Fibroblast of skin of back (primary cell): ENCODE measurements at regions not wholly inside any gene's neighbourhood (a gene's known extent, or its start where the extent isn't known, plus 50 kb on each side); places are given as distances from the start of the nearest gene placed in this dataset.
A peak's percentile ranks its signal among the peaks of the same experiment; 100 is the strongest.

Source experiments
- DNase-seq: peaks from one replicate; pipeline ENCODE4 v3.0.0-alpha.2; 2013

- peak; percentile 96 for DNase-seq
Measured at GRCh38 chrX:39755143-39756032, 342.4 kb downstream of the BCOR start.

- no peak for DNase-seq
Measured at GRCh38 chrX:39756086-39756883, 341.5 kb downstream of the BCOR start.

GRCh38 chrX:39757971-39758370, 339.8 kb downstream of the BCOR start:
- peak; percentile 87 for DNase-seq

GRCh38 chrX:39758791-39759525, 338.8 kb downstream of the BCOR start:
- no peak for DNase-seq

- peak; percentile 84 for DNase-seq
Measured at GRCh38 chrX:39759526-39760224, 338.1 kb downstream of the BCOR start.

- no peak for DNase-seq
Measured at GRCh38 chrX:39760930-39761329, 336.8 kb downstream of the BCOR start.

- peak; percentile 72 for DNase-seq
Measured at GRCh38 chrX:39762266-39762841, 335.4 kb downstream of the BCOR start.

- peak; percentile 42 for DNase-seq
Measured at GRCh38 chrX:39764441-39764914, 333.3 kb downstream of the BCOR start.

GRCh38 chrX:39765327-39765726, 332.4 kb downstream of the BCOR start:
- DNase-seq: no peak

GRCh38 chrX:39766085-39766726, 331.6 kb downstream of the BCOR start:
- DNase-seq: no peak

- DNase-seq: no peak
Measured at GRCh38 chrX:39766855-39767254, 330.9 kb downstream of the BCOR start.

GRCh38 chrX:39767446-39767845, 330.3 kb downstream of the BCOR start:
- no peak for DNase-seq

GRCh38 chrX:39769748-39770147, 328.0 kb downstream of the BCOR start:
- no peak for DNase-seq

GRCh38 chrX:39771089-39771488, 326.7 kb downstream of the BCOR start:
- no peak for DNase-seq

GRCh38 chrX:39772057-39772832, 325.5 kb downstream of the BCOR start:
- peak; percentile 21 for DNase-seq

GRCh38 chrX:39773150-39773549, 324.6 kb downstream of the BCOR start:
- no peak for DNase-seq

- DNase-seq: peak; percentile 17
Measured at GRCh38 chrX:39773923-39774773, 323.6 kb downstream of the BCOR start.

- no peak for DNase-seq
Measured at GRCh38 chrX:39774774-39775328, 322.9 kb downstream of the BCOR start.

GRCh38 chrX:39777623-39778025, 320.1 kb downstream of the BCOR start:
- DNase-seq: no peak
